ENCODE measurements at regions not wholly inside any gene's neighbourhood (a gene's known extent, or its start where the extent isn't known, plus 50 kb on each side); places are given as distances from the start of the nearest gene placed in this dataset.

DNA sequence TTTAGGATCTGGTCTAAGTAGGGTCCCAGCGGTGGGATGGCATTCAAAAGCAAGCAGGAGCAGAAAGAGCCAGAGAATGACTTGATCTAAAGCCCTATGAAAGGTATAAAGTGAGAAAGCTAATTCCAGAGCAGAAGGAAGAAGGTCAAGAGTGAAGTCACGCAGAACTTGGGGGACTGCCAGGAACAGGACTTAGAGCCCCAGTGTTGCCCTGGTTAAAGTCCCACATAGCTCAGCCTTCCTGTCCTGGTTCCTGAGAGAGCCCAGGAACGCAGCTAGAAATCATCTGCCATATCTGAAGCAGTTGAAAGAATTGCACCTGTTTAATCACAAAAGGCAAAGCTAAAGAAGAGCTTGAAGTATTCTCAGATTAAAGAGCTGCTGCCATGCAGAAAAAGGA is 160.6 kb upstream of the ATP1B1 start:
- peak overlapping the region in 2 of 3 donors; percentile 2 to 10 for H3K9ac ChIP-seq (ENCODE audit: low read depth in 1 of 3, low read length in 3 of 3)
- H3K27me3 ChIP-seq (ENCODE audit: control insufficient read depth in 3 of 3, insufficient read depth in 3 of 3, low read length in 3 of 3), result no peaks in the 10 kb centered on the region
- H3K4me1 ChIP-seq (ENCODE audit: control insufficient read depth in 3 of 3, insufficient read depth in 3 of 3, low read length in 3 of 3), result peaks cover 5 to 8% (median 6%) of the 10 kb centered on the region in 3 donors
- no peaks in the 10 kb centered on the region for H3K9me3 ChIP-seq (ENCODE audit: control insufficient read depth in 3 of 3, low read length in 3 of 3)
- H3K4me3 ChIP-seq (ENCODE audit: low read length in 3 of 3), result no peak overlapping the region
- no peak overlapping the region for H3K27ac ChIP-seq (ENCODE audit: low read depth, low read length)
- no peaks in the 10 kb centered on the region for H3K36me3 ChIP-seq (ENCODE audit: control insufficient read depth in 3 of 3, insufficient read depth in 3 of 3, low read length in 3 of 3)

GRCh38 chr1:168947041-168947440 is 159.4 kb upstream of the ATP1B1 start:
- H3K36me3 ChIP-seq (ENCODE audit: control insufficient read depth in 3 of 3, insufficient read depth in 3 of 3, low read length in 3 of 3), result no peaks in the 10 kb centered on the region
- H3K4me3 ChIP-seq (ENCODE audit: low read length in 3 of 3), result no peak overlapping the region
- no peaks in the 10 kb centered on the region for H3K9me3 ChIP-seq (ENCODE audit: control insufficient read depth in 3 of 3, low read length in 3 of 3)
- H3K27ac ChIP-seq (ENCODE audit: low read depth, low read length), result no peak overlapping the region
- H3K4me1 ChIP-seq (ENCODE audit: control insufficient read depth in 3 of 3, insufficient read depth in 3 of 3, low read length in 3 of 3), result peaks cover 5 to 8% (median 6%) of the 10 kb centered on the region in 3 donors
- no peak overlapping the region for H3K9ac ChIP-seq (ENCODE audit: low read depth in 1 of 3, low read length in 3 of 3)
- no peaks in the 10 kb centered on the region for H3K27me3 ChIP-seq (ENCODE audit: control insufficient read depth in 3 of 3, insufficient read depth in 3 of 3, low read length in 3 of 3)

DNA sequence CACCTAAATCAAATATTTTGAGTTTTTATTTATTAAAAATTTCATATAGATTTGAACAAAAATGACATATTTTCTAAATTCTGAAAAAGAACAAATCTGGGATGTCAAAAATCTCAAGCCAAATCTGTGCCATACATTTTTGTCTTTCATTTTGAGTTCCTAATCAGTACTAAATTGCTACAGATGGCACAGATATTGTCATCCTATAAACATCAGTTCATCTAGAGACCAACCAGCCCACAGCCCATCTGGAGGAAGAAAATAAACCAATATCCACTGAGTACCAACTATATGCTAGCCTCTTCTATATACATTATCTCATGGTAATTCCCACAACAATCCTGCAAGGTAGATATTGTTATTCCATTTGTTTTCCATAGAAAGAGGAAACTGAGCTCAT is 156.8 kb upstream of the ATP1B1 start:
- Histone ChIP-seq H3K4me3 (ENCODE audit: low read length in 3 of 3) (no peak overlapping the region), H3K9ac (ENCODE audit: low read depth in 1 of 3, low read length in 3 of 3) (no peak overlapping the region), H3K9me3 (ENCODE audit: control insufficient read depth in 3 of 3, low read length in 3 of 3) (no peaks in the 10 kb centered on the region), H3K4me1 (ENCODE audit: control insufficient read depth in 3 of 3, insufficient read depth in 3 of 3, low read length in 3 of 3) (peaks cover 5 to 8% (median 6%) of the 10 kb centered on the region in 3 donors), H3K27me3 (ENCODE audit: control insufficient read depth in 3 of 3, insufficient read depth in 3 of 3, low read length in 3 of 3) (no peaks in the 10 kb centered on the region), H3K36me3 (ENCODE audit: control insufficient read depth in 3 of 3, insufficient read depth in 3 of 3, low read length in 3 of 3) (no peaks in the 10 kb centered on the region), H3K27ac (ENCODE audit: low read depth, low read length) (no peak overlapping the region)

DNA sequence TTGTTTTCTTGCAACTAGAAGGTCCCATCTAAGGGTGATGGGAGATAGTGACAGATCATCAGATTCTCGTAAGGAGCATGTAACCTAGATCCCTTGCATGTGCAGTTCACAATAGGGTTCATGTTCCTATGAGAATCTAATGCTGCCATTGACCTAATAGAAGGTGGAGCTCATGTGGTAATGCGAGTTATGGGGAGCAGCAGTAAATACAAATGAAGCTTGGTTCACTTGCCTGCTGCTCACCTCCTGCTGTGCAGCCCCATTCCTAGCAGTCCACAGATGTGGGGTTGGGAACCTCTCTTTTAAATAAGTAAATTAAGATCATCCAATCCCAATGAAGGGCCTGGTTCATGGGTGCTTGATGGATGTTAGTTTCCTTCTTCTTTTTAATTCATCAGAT is 148.7 kb upstream of the ATP1B1 start:
- H3K4me3 ChIP-seq (ENCODE audit: low read length in 3 of 3), result no peak overlapping the region
- no peak overlapping the region for H3K27ac ChIP-seq (ENCODE audit: low read depth, low read length)
- no peaks in the 10 kb centered on the region for H3K27me3 ChIP-seq (ENCODE audit: control insufficient read depth in 3 of 3, insufficient read depth in 3 of 3, low read length in 3 of 3)
- H3K9ac ChIP-seq (ENCODE audit: low read depth in 1 of 3, low read length in 3 of 3), result no peak overlapping the region
- H3K9me3 ChIP-seq (ENCODE audit: control insufficient read depth in 3 of 3, low read length in 3 of 3), result no peaks in the 10 kb centered on the region
- H3K4me1 ChIP-seq (ENCODE audit: control insufficient read depth in 3 of 3, insufficient read depth in 3 of 3, low read length in 3 of 3), result no peaks in the 10 kb centered on the region
- H3K36me3 ChIP-seq (ENCODE audit: control insufficient read depth in 3 of 3, insufficient read depth in 3 of 3, low read length in 3 of 3), result no peaks in the 10 kb centered on the region

DNA sequence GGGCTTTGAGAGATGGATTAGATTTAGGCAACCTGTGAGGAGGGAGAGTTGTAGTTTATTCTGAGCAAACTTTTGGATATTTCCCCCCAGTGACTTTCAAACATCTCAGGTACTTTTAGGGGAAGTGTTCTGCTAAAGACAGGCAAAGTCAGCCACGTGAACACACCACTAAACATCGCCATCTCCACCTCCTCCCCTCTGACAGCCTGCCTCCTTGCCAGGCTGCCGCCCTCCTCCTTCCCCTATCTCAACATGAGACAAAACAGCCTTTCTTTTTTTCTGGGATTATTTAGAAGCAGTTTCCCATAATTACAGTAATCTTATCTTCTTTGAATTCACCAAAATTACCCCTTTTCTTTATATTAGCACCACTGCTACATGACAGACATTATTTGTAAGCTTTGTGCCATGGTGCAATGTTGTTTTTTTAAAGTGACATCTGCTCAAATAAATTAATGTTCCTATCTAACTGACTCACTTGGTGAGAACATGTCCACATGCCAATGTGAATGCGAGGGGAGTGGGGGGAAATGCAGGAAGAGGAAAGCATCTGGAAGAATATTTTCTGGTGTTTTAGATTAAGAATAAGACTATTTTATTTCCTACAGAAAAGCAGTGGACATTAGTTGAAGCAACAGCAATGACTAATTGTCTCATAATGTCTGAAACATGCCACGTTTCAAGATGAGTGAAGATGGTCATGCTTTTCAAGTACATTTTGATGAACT is 147.8 kb upstream of the ATP1B1 start:
- Histone ChIP-seq H3K9me3 (ENCODE audit: control insufficient read depth in 3 of 3, low read length in 3 of 3) (no peaks in the 10 kb centered on the region), H3K9ac (ENCODE audit: low read depth in 1 of 3, low read length in 3 of 3) (no peak overlapping the region), H3K4me1 (ENCODE audit: control insufficient read depth in 3 of 3, insufficient read depth in 3 of 3, low read length in 3 of 3) (no peaks in the 10 kb centered on the region), H3K27me3 (ENCODE audit: control insufficient read depth in 3 of 3, insufficient read depth in 3 of 3, low read length in 3 of 3) (no peaks in the 10 kb centered on the region), H3K36me3 (ENCODE audit: control insufficient read depth in 3 of 3, insufficient read depth in 3 of 3, low read length in 3 of 3) (no peaks in the 10 kb centered on the region), H3K4me3 (ENCODE audit: low read length in 3 of 3) (no peak overlapping the region), H3K27ac (ENCODE audit: low read depth, low read length) (no peak overlapping the region)

DNA sequence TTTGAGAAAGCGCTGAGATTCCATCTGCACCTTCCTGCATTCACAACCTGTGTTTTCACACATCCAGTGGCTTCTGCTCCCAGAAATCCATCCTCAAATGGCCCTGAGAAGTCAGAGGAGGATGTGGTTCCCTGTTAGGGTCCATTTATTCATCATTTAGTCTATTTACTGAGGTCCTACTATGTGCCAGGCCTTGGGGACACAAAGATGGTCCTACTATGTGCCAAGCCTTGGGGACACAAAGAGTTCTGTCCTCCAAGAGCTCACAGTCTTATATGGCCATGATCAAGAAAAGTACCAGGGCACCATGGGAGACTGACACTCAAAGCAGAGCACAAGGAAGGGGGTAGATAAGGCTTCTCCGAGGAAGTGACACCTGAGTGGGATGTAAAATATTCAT is 147.1 kb upstream of the ATP1B1 start:
- Histone ChIP-seq H3K4me3 (ENCODE audit: low read length in 3 of 3) (no peak overlapping the region), H3K27me3 (ENCODE audit: control insufficient read depth in 3 of 3, insufficient read depth in 3 of 3, low read length in 3 of 3) (no peaks in the 10 kb centered on the region), H3K4me1 (ENCODE audit: control insufficient read depth in 3 of 3, insufficient read depth in 3 of 3, low read length in 3 of 3) (no peaks in the 10 kb centered on the region), H3K9ac (ENCODE audit: low read depth in 1 of 3, low read length in 3 of 3) (no peak overlapping the region), H3K9me3 (ENCODE audit: control insufficient read depth in 3 of 3, low read length in 3 of 3) (no peaks in the 10 kb centered on the region), H3K36me3 (ENCODE audit: control insufficient read depth in 3 of 3, insufficient read depth in 3 of 3, low read length in 3 of 3) (no peaks in the 10 kb centered on the region), H3K27ac (ENCODE audit: low read depth, low read length) (no peak overlapping the region)

DNA sequence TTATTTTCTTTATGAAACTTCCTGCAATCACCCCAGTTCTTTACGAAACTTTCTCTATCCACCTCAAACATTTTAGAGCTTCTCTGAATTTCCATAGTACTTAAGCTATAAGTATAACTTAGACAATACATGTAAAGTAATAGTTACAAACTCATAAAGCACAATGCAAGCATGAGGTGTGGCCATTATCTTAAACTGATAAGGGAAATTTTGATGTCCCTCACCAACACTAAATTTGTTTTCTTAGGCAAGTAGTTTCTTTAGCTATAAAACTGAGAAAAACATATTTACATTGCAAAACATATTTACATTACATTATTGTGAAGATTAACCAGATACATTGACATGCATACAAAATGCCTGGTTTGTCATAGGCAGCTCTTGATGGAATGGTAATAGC is 146.4 kb upstream of the ATP1B1 start:
- Histone ChIP-seq H3K9me3 (ENCODE audit: control insufficient read depth in 3 of 3, low read length in 3 of 3) (no peaks in the 10 kb centered on the region), H3K27ac (ENCODE audit: low read depth, low read length) (no peak overlapping the region), H3K4me3 (ENCODE audit: low read length in 3 of 3) (no peak overlapping the region), H3K27me3 (ENCODE audit: control insufficient read depth in 3 of 3, insufficient read depth in 3 of 3, low read length in 3 of 3) (no peaks in the 10 kb centered on the region), H3K4me1 (ENCODE audit: control insufficient read depth in 3 of 3, insufficient read depth in 3 of 3, low read length in 3 of 3) (no peaks in the 10 kb centered on the region), H3K9ac (ENCODE audit: low read depth in 1 of 3, low read length in 3 of 3) (no peak overlapping the region), H3K36me3 (ENCODE audit: control insufficient read depth in 3 of 3, insufficient read depth in 3 of 3, low read length in 3 of 3) (no peaks in the 10 kb centered on the region)

GRCh38 chr1:168960595-168960994 is 145.9 kb upstream of the ATP1B1 start:
- no peak overlapping the region for H3K9ac ChIP-seq (ENCODE audit: low read depth in 1 of 3, low read length in 3 of 3)

GRCh38 chr1:168963601-168964000 is 142.9 kb upstream of the ATP1B1 start:
- Histone ChIP-seq H3K9ac (ENCODE audit: low read depth in 1 of 3, low read length in 3 of 3) (no peak overlapping the region), H3K27me3 (ENCODE audit: control insufficient read depth in 3 of 3, insufficient read depth in 3 of 3, low read length in 3 of 3) (no peaks in the 10 kb centered on the region), H3K36me3 (ENCODE audit: control insufficient read depth in 3 of 3, insufficient read depth in 3 of 3, low read length in 3 of 3) (no peaks in the 10 kb centered on the region), H3K4me3 (ENCODE audit: low read length in 3 of 3) (no peak overlapping the region), H3K27ac (ENCODE audit: low read depth, low read length) (no peak overlapping the region), H3K9me3 (ENCODE audit: control insufficient read depth in 3 of 3, low read length in 3 of 3) (no peaks in the 10 kb centered on the region), H3K4me1 (ENCODE audit: control insufficient read depth in 3 of 3, insufficient read depth in 3 of 3, low read length in 3 of 3) (no peaks in the 10 kb centered on the region)

More at GRCh38 chr1:168960595-168960994, 145.9 kb upstream of the ATP1B1 start:
- Histone ChIP-seq H3K27ac (ENCODE audit: low read depth, low read length) (no peak overlapping the region), H3K4me1 (ENCODE audit: control insufficient read depth in 3 of 3, insufficient read depth in 3 of 3, low read length in 3 of 3) (no peaks in the 10 kb centered on the region), H3K4me3 (ENCODE audit: low read length in 3 of 3) (no peak overlapping the region), H3K27me3 (ENCODE audit: control insufficient read depth in 3 of 3, insufficient read depth in 3 of 3, low read length in 3 of 3) (no peaks in the 10 kb centered on the region), H3K36me3 (ENCODE audit: control insufficient read depth in 3 of 3, insufficient read depth in 3 of 3, low read length in 3 of 3) (no peaks in the 10 kb centered on the region), H3K9me3 (ENCODE audit: control insufficient read depth in 3 of 3, low read length in 3 of 3) (no peaks in the 10 kb centered on the region)

- Histone ChIP-seq H3K9me3 (ENCODE audit: control insufficient read depth in 3 of 3, low read length in 3 of 3) (no peaks in the 10 kb centered on the region), H3K36me3 (ENCODE audit: control insufficient read depth in 3 of 3, insufficient read depth in 3 of 3, low read length in 3 of 3) (no peaks in the 10 kb centered on the region), H3K27ac (ENCODE audit: low read depth, low read length) (no peak overlapping the region), H3K9ac (ENCODE audit: low read depth in 1 of 3, low read length in 3 of 3) (no peak overlapping the region), H3K4me3 (ENCODE audit: low read length in 3 of 3) (no peak overlapping the region), H3K27me3 (ENCODE audit: control insufficient read depth in 3 of 3, insufficient read depth in 3 of 3, low read length in 3 of 3) (no peaks in the 10 kb centered on the region), H3K4me1 (ENCODE audit: control insufficient read depth in 3 of 3, insufficient read depth in 3 of 3, low read length in 3 of 3) (peaks cover 0 to under 1% (median 0%) of the 10 kb centered on the region in 3 donors)
Measured at GRCh38 chr1:168964478-168964877, 142.0 kb upstream of the ATP1B1 start.

Measured in skeletal muscle tissue (tissue), 3 donors.